BLaER1 (cell line): ENCODE measurements at regions not wholly inside any gene's neighbourhood (a gene's known extent, or its start where the extent isn't known, plus 50 kb on each side); places are given as distances from the start of the nearest gene placed in this dataset.
"Not testable (repeated sequence)": the region's sequence is repeated elsewhere in the genome, so short reads cannot be mapped to it uniquely, and the experiment has no call there.

Experiments
- H3K27ac ChIP-seq: shearing (Covaris generic); formaldehyde crosslinking; 2 replicates; pipeline ENCODE4 v1.8.1; 2022
- H3K27me3 ChIP-seq: shearing (Covaris generic); formaldehyde crosslinking; 2 replicates; pipeline ENCODE4 v1.8.1; 2022
- H3K36me3 ChIP-seq: shearing (Covaris generic); formaldehyde crosslinking; 2 replicates; pipeline ENCODE4 v1.8.1; 2022
- H3K4me1 ChIP-seq: shearing (Covaris generic); formaldehyde crosslinking; 2 replicates; pipeline ENCODE4 v1.8.1; 2022
- H3K4me2 ChIP-seq: shearing (Covaris generic); formaldehyde crosslinking; 2 replicates; pipeline ENCODE4 v1.8.1; 2022
- H3K4me3 ChIP-seq: shearing (Covaris generic); formaldehyde crosslinking; 2 replicates; pipeline ENCODE4 v1.8.1; 2022
- H3K9ac ChIP-seq: shearing (Covaris generic); formaldehyde crosslinking; 2 replicates; pipeline ENCODE4 v1.8.1; 2022
- H3K9me3 ChIP-seq: shearing (Covaris generic); formaldehyde crosslinking; 2 replicates; pipeline ENCODE4 v1.8.1; 2022
- H4K20me1 ChIP-seq: shearing (Covaris generic); formaldehyde crosslinking; 2 replicates; pipeline ENCODE4 v1.8.1; 2022
- Cebpa-rat ChIP-seq: shearing (Covaris generic); IDR thresholded peaks from 2 replicates; pipeline ENCODE4 v1.8.1; 2022

DNA sequence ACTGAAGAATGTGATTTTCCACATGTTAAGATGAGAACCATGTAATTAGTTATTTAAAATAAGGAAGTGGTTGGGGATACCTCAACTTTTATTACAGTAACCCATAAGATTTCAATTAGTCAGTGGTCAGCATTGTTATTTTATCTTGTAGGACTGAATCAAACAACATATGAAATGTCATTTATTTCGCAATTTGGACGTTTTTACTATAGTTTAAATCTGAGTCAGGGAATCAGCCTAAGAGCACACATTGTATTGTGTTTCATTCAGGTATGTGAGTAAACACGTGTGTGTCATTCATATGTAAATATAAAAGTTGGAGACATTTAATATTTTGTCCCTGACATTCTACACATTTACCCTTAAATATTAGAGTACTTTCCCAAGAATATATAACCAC lies 1418.7 kb downstream of the GRIK2 start:
- no peak overlapping the region for H3K9ac ChIP-seq
- no peak; the same call in 1 of the 2 replicates for TF ChIP-seq Cebpa-rat
- no peak overlapping the region for H3K4me3 ChIP-seq
- no peaks in the 10 kb centered on the region for H4K20me1 ChIP-seq
- no peaks in the 10 kb centered on the region for H3K36me3 ChIP-seq
- no peak overlapping the region for H3K4me2 ChIP-seq
- H3K27me3 ChIP-seq = no peaks in the 10 kb centered on the region
- H3K27ac ChIP-seq = no peak overlapping the region
- H3K9me3 ChIP-seq = no peaks in the 10 kb centered on the region
- H3K4me1 ChIP-seq = no peaks in the 10 kb centered on the region

GRCh38 chr6:102808944-102809505 lies 1415.5 kb downstream of the GRIK2 start:
- not testable (repeated sequence) for H3K4me2 ChIP-seq, H3K36me3 ChIP-seq, H3K4me3 ChIP-seq, H3K9ac ChIP-seq, H3K4me1 ChIP-seq, H3K9me3 ChIP-seq, H4K20me1 ChIP-seq, H3K27ac ChIP-seq, H3K27me3 ChIP-seq

- Histone ChIP-seq H3K36me3 (no peaks in the 10 kb centered on the region), H3K9ac (no peak overlapping the region), H3K4me3 (no peak overlapping the region), H3K27ac (no peak overlapping the region), H3K4me1 (no peaks in the 10 kb centered on the region), H3K27me3 (no peaks in the 10 kb centered on the region), H3K4me2 (no peak overlapping the region), H4K20me1 (no peaks in the 10 kb centered on the region), H3K9me3 (no peaks in the 10 kb centered on the region)
- TF ChIP-seq Cebpa-rat = no peak
These were observed 1405.5 kb downstream of the GRIK2 start for GRCh38 chr6:102799051-102799450.

GRCh38 chr6:102798636-102799035 lies 1405.1 kb downstream of the GRIK2 start:
- Histone ChIP-seq H3K4me3 (no peak overlapping the region), H3K27me3 (no peaks in the 10 kb centered on the region), H3K27ac (no peak overlapping the region), H3K36me3 (no peaks in the 10 kb centered on the region), H3K4me2 (no peak overlapping the region), H3K4me1 (no peaks in the 10 kb centered on the region), H3K9me3 (no peaks in the 10 kb centered on the region), H3K9ac (no peak overlapping the region), H4K20me1 (no peaks in the 10 kb centered on the region)
- TF ChIP-seq Cebpa-rat = no peak

DNA sequence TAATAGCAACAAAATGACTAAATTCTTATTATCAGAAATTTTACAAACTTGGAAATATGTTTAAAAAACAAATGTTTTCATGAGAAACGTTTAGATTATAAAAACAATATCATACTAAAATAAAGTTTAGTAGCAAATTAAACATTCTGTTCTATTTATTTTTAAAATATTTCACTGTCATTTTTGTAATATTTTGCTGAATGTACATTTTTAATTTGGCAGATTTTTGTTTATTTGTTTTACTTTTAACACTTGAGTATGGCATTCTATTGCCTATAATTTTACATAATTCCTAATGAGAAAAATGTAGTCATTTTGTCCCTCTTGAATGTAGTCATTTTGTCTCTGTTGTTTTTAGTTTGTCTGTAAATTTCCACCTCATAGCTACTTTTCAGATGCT lies 1400.2 kb downstream of the GRIK2 start:
- Histone ChIP-seq H3K9ac (no peak overlapping the region), H3K9me3 (no peaks in the 10 kb centered on the region), H3K4me3 (no peak overlapping the region), H3K4me1 (no peaks in the 10 kb centered on the region), H3K27ac (no peak overlapping the region), H4K20me1 (no peaks in the 10 kb centered on the region), H3K27me3 (no peaks in the 10 kb centered on the region), H3K36me3 (no peaks in the 10 kb centered on the region), H3K4me2 (no peak overlapping the region)
- TF ChIP-seq Cebpa-rat = no peak

DNA sequence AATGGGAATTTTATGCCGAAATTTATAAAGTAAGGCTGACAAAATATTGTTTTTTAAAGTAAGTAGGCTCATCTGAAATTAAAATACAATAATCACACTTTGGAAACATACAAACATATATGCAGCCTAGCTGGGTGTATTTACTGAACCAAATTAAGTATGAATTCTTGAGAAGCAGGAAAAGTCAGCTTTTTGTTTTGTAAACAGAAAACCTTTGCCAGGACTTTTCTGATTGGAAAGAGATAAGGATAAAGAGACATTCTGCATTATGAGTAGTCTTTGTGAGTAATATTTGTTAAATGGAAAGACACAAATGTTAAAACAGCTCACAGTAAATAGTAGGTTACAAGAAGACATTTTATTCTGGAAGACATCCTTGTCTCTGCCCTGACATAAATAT lies 1380.8 kb downstream of the GRIK2 start:
- H3K4me3 ChIP-seq = no peak overlapping the region
- no peaks in the 10 kb centered on the region for H3K36me3 ChIP-seq
- H3K4me2 ChIP-seq = no peak overlapping the region
- no peak overlapping the region for H3K9ac ChIP-seq
- no peaks in the 10 kb centered on the region for H3K27me3 ChIP-seq
- H4K20me1 ChIP-seq = no peaks in the 10 kb centered on the region
- H3K4me1 ChIP-seq = no peaks in the 10 kb centered on the region
- no peak overlapping the region for H3K27ac ChIP-seq
- H3K9me3 ChIP-seq = peaks cover 1% of the 10 kb centered on the region; the same call in 1 of the 2 replicates
- TF ChIP-seq Cebpa-rat = no peak

DNA sequence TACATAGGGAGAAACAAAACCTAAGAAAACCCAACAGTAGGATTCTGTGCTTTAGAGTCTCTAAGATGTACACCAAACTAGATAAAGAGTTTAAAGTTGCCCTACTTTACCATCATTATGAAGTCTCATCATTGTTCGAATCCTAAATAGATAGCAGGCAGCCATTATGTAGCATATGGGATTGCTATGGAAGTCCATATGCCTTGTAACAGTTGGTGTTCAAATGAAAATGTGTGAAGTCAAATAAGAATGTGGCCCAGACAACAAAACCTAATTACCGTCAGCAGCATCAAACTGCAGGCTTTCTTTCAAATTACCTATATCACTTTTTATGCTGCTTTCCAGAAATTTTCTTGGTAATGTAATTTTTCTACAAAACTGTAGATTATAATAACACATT lies 1380.1 kb downstream of the GRIK2 start:
- H3K4me2 ChIP-seq = no peak overlapping the region
- peaks cover 5% of the 10 kb centered on the region; the same call in 1 of the 2 replicates for H3K9me3 ChIP-seq
- H3K4me3 ChIP-seq = no peak overlapping the region
- H3K4me1 ChIP-seq = no peaks in the 10 kb centered on the region
- no peak for TF ChIP-seq Cebpa-rat
- no peak overlapping the region for H3K9ac ChIP-seq
- H3K27ac ChIP-seq = no peak overlapping the region
- H3K36me3 ChIP-seq = no peaks in the 10 kb centered on the region
- no peaks in the 10 kb centered on the region for H3K27me3 ChIP-seq
- no peaks in the 10 kb centered on the region for H4K20me1 ChIP-seq

DNA sequence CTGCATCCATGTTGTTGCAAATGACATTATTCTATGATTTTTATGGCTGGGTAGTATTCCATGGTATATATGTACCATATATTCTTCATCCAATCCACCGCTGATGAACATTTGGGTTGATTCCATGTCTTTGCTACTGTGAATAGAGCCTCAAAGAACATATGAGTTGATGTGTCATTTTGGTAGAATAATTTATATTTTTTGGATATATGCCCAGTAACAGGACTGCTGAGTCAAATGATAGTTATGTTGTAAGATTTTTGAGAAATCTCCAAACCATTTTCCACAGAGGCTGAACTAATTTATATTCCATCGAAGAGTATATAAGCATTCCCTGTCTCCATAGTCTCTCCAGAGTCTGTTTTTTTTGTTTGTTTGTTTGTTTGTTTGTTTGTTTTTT lies 1373.5 kb downstream of the GRIK2 start:
- H3K27ac ChIP-seq = no peak overlapping the region
- no peak overlapping the region for H3K4me2 ChIP-seq
- no peaks in the 10 kb centered on the region for H4K20me1 ChIP-seq
- H3K9me3 ChIP-seq = peaks cover 5% of the 10 kb centered on the region; the same call in 1 of the 2 replicates
- no peaks in the 10 kb centered on the region for H3K27me3 ChIP-seq
- H3K4me1 ChIP-seq = no peaks in the 10 kb centered on the region
- H3K9ac ChIP-seq = no peak overlapping the region
- no peaks in the 10 kb centered on the region for H3K36me3 ChIP-seq
- TF ChIP-seq Cebpa-rat = no peak
- H3K4me3 ChIP-seq = no peak overlapping the region

DNA sequence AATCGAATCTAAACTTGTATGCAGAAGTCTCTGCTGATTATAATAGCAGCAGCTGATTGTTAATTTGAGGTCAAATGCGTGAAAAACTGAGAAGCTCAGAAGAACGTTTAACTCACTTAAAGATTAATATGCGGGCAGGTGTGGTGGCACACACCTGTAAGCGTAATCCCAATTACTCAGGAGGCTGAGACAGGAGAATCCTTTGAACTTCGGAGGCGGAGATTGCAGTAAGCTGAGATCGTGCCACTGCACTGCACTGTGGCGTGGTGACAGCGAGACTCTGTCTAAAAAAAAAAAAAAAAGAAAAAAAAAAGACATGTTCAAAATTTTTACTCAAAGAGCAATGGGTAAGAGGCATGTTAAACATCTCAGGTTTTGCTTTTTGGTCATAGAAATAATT lies 1370.8 kb downstream of the GRIK2 start:
- H3K4me3 ChIP-seq = no peak overlapping the region
- no peaks in the 10 kb centered on the region for H4K20me1 ChIP-seq
- H3K9me3 ChIP-seq = peaks cover 4% of the 10 kb centered on the region; the same call in 1 of the 2 replicates
- TF ChIP-seq Cebpa-rat = no peak
- no peaks in the 10 kb centered on the region for H3K27me3 ChIP-seq
- no peak overlapping the region for H3K27ac ChIP-seq
- H3K36me3 ChIP-seq = no peaks in the 10 kb centered on the region
- no peaks in the 10 kb centered on the region for H3K4me1 ChIP-seq
- no peak overlapping the region for H3K4me2 ChIP-seq
- no peak overlapping the region for H3K9ac ChIP-seq

- Histone ChIP-seq H3K27ac (no peak overlapping the region), H3K4me1 (no peaks in the 10 kb centered on the region), H4K20me1 (no peaks in the 10 kb centered on the region), H3K4me3 (no peak overlapping the region), H3K9ac (no peak overlapping the region), H3K36me3 (no peaks in the 10 kb centered on the region), H3K4me2 (no peak overlapping the region), H3K27me3 (no peaks in the 10 kb centered on the region), H3K9me3 (no peaks in the 10 kb centered on the region)
- TF ChIP-seq Cebpa-rat = no peak
These were observed 1370.4 kb downstream of the GRIK2 start for GRCh38 chr6:102763891-102764290.

DNA sequence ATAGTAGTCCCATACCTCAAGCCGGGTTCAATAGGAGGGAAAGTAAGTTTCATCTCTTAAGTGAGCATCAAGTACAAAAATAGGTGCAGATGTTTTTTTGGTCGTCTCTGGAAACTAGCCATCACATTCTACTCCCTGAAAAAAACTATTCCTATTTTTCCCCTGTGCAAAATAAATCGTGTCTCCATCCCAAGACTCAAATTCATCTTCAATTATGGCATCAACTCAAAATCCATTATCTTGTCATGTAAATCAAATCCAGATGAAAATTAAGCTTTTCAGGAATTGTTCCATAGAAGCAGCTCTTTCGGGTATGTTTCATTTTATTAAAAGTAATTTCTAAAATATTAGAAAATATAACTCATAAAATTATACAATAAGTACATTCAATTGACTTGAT lies 1368.4 kb downstream of the GRIK2 start:
- TF ChIP-seq Cebpa-rat = no peak
- Histone ChIP-seq H4K20me1 (no peaks in the 10 kb centered on the region), H3K4me2 (no peak overlapping the region), H3K27ac (no peak overlapping the region), H3K9ac (no peak overlapping the region), H3K36me3 (no peaks in the 10 kb centered on the region), H3K9me3 (0 out of 2 replicates have a peak, but pooled peaks cover 5% of the 10 kb centered on the region), H3K4me1 (no peaks in the 10 kb centered on the region), H3K4me3 (no peak overlapping the region), H3K27me3 (no peaks in the 10 kb centered on the region)
